H9 (cell line): ENCODE measurements at regions not wholly inside any gene's neighbourhood (a gene's known extent, or its start where the extent isn't known, plus 50 kb on each side); places are given as distances from the start of the nearest gene placed in this dataset.

ENCODE experiments used
- DNase-seq: peaks from one replicate; pipeline ENCODE4 v3.0.0-alpha.2; 2017
- H2AFZ ChIP-seq: one replicate; pipeline ENCODE4 v1.6.1; 2013; ENCODE audit warnings: mild to moderate bottlenecking, low read length, control low read depth, moderate library complexity
- H2AK5ac ChIP-seq: 2 replicates; pipeline ENCODE4 v1.6.1; 2013; ENCODE audit warnings: low read length, control low read depth, mixed read lengths; ENCODE audit not compliant: insufficient read length
- H2BK120ac ChIP-seq: one replicate; pipeline ENCODE4 v1.6.1; 2013; ENCODE audit warnings: low read depth, mild to moderate bottlenecking, low read length, control low read depth, inconsistent platforms; ENCODE audit not compliant: poor library complexity, severe bottlenecking
- H2BK12ac ChIP-seq: 2 replicates; pipeline ENCODE4 v1.6.1; 2013; ENCODE audit warnings: low read length, control low read depth, mixed read lengths, low read depth; ENCODE audit not compliant: insufficient read length
- H2BK15ac ChIP-seq: 2 replicates; pipeline ENCODE4 v1.6.1; 2013; ENCODE audit warnings: low read depth, low read length, control low read depth
- H2BK20ac ChIP-seq: one replicate; pipeline ENCODE4 v1.6.1; 2013; ENCODE audit warnings: low read depth, mild to moderate bottlenecking, low read length, control low read depth, inconsistent platforms; ENCODE audit not compliant: poor library complexity, severe bottlenecking
- H2BK5ac ChIP-seq: 2 replicates; pipeline ENCODE4 v1.6.1; 2013; ENCODE audit warnings: low read length, control low read depth, mixed read lengths; ENCODE audit not compliant: insufficient read length
- H3K14ac ChIP-seq: 2 replicates; pipeline ENCODE4 v1.6.1; 2013; ENCODE audit warnings: low read length, control low read depth; ENCODE audit not compliant: insufficient read depth
- H3K18ac ChIP-seq: 2 replicates; pipeline ENCODE4 v1.6.1; 2013; ENCODE audit warnings: low read depth, mild to moderate bottlenecking, mixed read lengths, low read length, control low read depth; ENCODE audit not compliant: insufficient read length
- H3K23ac ChIP-seq: 2 replicates; pipeline ENCODE4 v1.6.1; 2013; ENCODE audit warnings: low read length, control low read depth, mixed read lengths, low read depth; ENCODE audit not compliant: insufficient read length
- H3K23me2 ChIP-seq: 2 replicates; pipeline ENCODE4 v1.6.1; 2013; ENCODE audit warnings: low read depth, mild to moderate bottlenecking, mixed read lengths, low read length, control low read depth; ENCODE audit not compliant: insufficient read length, poor library complexity, severe bottlenecking
- H3K27ac ChIP-seq: 2 replicates; pipeline ENCODE4 v1.5.1; 2013; ENCODE audit warnings: low read length, control low read depth, mixed read lengths, low read depth; ENCODE audit not compliant: insufficient read length
- H3K27me3 ChIP-seq: 2 replicates; pipeline ENCODE4 v1.6.1; 2013; ENCODE audit warnings: low read length, control low read depth, inconsistent platforms; ENCODE audit not compliant: insufficient read depth
- H3K4ac ChIP-seq: 2 replicates; pipeline ENCODE4 v1.6.1; 2013; ENCODE audit warnings: low read depth, mild to moderate bottlenecking, control low read depth, inconsistent platforms, low read length, moderate library complexity
- H3K4me1 ChIP-seq: 2 replicates; pipeline ENCODE4 v1.6.1; 2013; ENCODE audit warnings: low read length, control low read depth, inconsistent platforms; ENCODE audit not compliant: insufficient read depth
- H3K4me2 ChIP-seq: 2 replicates; pipeline ENCODE4 v1.6.1; 2013; ENCODE audit warnings: low read length, control low read depth, mixed read lengths; ENCODE audit not compliant: insufficient read length, insufficient read depth
- H3K56ac ChIP-seq: 2 replicates; pipeline ENCODE4 v1.6.1; 2013; ENCODE audit warnings: low read depth, mild to moderate bottlenecking, mixed read lengths, low read length, control low read depth; ENCODE audit not compliant: insufficient read length
- H3K79me1 ChIP-seq: 2 replicates; pipeline ENCODE4 v1.6.1; 2013; ENCODE audit warnings: low read depth, mild to moderate bottlenecking, moderate library complexity, low read length, control low read depth, inconsistent platforms; ENCODE audit not compliant: insufficient read depth, poor library complexity, severe bottlenecking
- H3K79me2 ChIP-seq: 2 replicates; pipeline ENCODE4 v1.6.1; 2013; ENCODE audit warnings: low read length, control low read depth, inconsistent platforms; ENCODE audit not compliant: insufficient read depth
- H3K9ac ChIP-seq: 2 replicates; pipeline ENCODE4 v1.6.1; 2013; ENCODE audit warnings: low read length, control low read depth, mixed read lengths; ENCODE audit not compliant: insufficient read length; ENCODE audit errors: extremely low read depth
- H3K9me3 ChIP-seq: one replicate; pipeline ENCODE4 v1.6.1; 2013; ENCODE audit warnings: low read depth, low read length, inconsistent platforms; ENCODE audit not compliant: control insufficient read depth
- H3T11ph ChIP-seq: one replicate; pipeline ENCODE4 v1.6.1; 2013; ENCODE audit warnings: mild to moderate bottlenecking, low read length, control low read depth, inconsistent platforms
- H4K20me1 ChIP-seq: one replicate; pipeline ENCODE4 v1.6.1; 2013; ENCODE audit not compliant: control insufficient read depth, insufficient read length, insufficient read depth
- H4K5ac ChIP-seq: 2 replicates; pipeline ENCODE4 v1.6.1; 2013; ENCODE audit warnings: low read depth, mild to moderate bottlenecking, mixed read lengths, low read length, control low read depth; ENCODE audit not compliant: insufficient read length
- H4K8ac ChIP-seq: replicated peaks from 2 replicates; pipeline ENCODE4 v1.6.1; 2013; ENCODE audit warnings: low read length, control low read depth, mixed read lengths, low read depth; ENCODE audit not compliant: insufficient read length
- H4K91ac ChIP-seq: 2 replicates; pipeline ENCODE4 v1.6.1; 2013; ENCODE audit warnings: low read depth, mild to moderate bottlenecking, moderate library complexity, mixed read lengths, low read length, control low read depth; ENCODE audit not compliant: insufficient read length
- H3K27ac Mint-ChIP-seq, 3 experiments: 2 replicates in 2 of 3; 3 replicates in 1 of 3; pipeline ENCODE4 v1.8.0; 2020 to 2021; ENCODE audit warnings: mixed read lengths in 3 of 3, mild to moderate bottlenecking in 1 of 3, moderate library complexity in 1 of 3
- H3K27me3 Mint-ChIP-seq: 2 replicates; pipeline ENCODE4 v1.8.0; 2021; ENCODE audit warnings: low read depth, mild to moderate bottlenecking, moderate library complexity, mixed read lengths
- H3K36me3 Mint-ChIP-seq, 3 experiments: 2 replicates in 2 of 3; 3 replicates in 1 of 3; pipeline ENCODE4 v1.8.0; 2020 to 2021; ENCODE audit warnings: low read depth in 3 of 3, mixed read lengths in 3 of 3; ENCODE audit not compliant: insufficient read depth in 1 of 3
- H3K4me1 Mint-ChIP-seq, 2 experiments: 2 replicates each; pipeline ENCODE4 v1.8.0; 2020; ENCODE audit warnings: mixed read lengths in 2 of 2
- H3K4me3 Mint-ChIP-seq, 2 experiments: 2 replicates in 1 of 2; 3 replicates in 1 of 2; pipeline ENCODE4 v1.8.0; 2020 to 2021; ENCODE audit warnings: mild to moderate bottlenecking in 2 of 2, mixed read lengths in 2 of 2, moderate library complexity in 1 of 2
- H3K9me3 Mint-ChIP-seq, 2 experiments: 2 replicates in 1 of 2; 3 replicates in 1 of 2; pipeline ENCODE4 v1.8.0; 2020; ENCODE audit warnings: mild to moderate bottlenecking in 2 of 2, mixed read lengths in 2 of 2, moderate library complexity in 1 of 2
- WGBS: extraction: QIAGEN DNeasy Blood & Tissue Kit; methylation state at CpG from one replicate; pipeline ENCODE4 v1.1.7; 2013; ENCODE audit warnings: missing lambda C conversion rate, low lambda C conversion rate, mixed read lengths; ENCODE audit not compliant: insufficient read length; ENCODE audit errors: extremely low coverage; 5-methylcytosine and 5-hydroxymethylcytosine counted together
- TF ChIP-seq, protein P1 (sequence below): fragments of 200-600 bp; sonication (generic); conservative IDR thresholded peaks from 3 replicates; pipeline ENCODE4 v1.8.0; 2021; ENCODE audit warnings: antibody characterized with exemption, mild to moderate bottlenecking

DNA sequence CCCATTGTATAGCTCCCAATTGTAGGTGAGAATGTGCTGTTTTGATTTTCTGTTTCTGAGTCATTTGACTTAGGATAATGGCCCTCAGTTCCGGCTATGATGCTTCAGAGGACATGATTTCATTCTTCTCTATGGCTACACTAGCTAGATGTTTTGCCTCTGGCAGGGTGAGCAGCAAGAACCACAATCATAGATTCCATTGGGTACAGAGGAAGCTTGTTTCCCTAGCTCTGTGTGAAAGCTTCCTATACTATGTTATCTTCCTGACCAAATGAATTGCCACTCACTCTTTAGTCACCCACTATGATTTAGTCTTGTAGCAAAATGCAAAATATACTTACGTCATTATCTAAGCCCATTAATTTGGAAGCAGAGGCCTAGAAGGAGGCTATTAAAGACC, 616.3 kb downstream of the PLA2G4A start:
- no peaks in the 10 kb centered on the region for H3K79me1 ChIP-seq
- H3K18ac ChIP-seq = no peak overlapping the region
- Mint-ChIP-seq H3K4me1 (peaks cover 17 to 19% of the 10 kb centered on the region in 2 experiments), H3K27ac (no peak overlapping the region), H3K9me3 (no peaks in the 10 kb centered on the region), H3K36me3 (no peaks in the 10 kb centered on the region), H3K4me3 (no peak overlapping the region), H3K27me3 (no peaks in the 10 kb centered on the region)
- no peaks in the 10 kb centered on the region for H3K9me3 ChIP-seq
- H3T11ph ChIP-seq = no peak overlapping the region
- H4K20me1 ChIP-seq = no peaks in the 10 kb centered on the region
- no peak overlapping the region for H3K23ac ChIP-seq
- H3K4me1 ChIP-seq = no peaks in the 10 kb centered on the region; the same call in 1 of the 2 replicates
- no peak overlapping the region for H3K4ac ChIP-seq
- no peak overlapping the region for H3K9ac ChIP-seq
- no peak overlapping the region for H4K91ac ChIP-seq
- H3K56ac ChIP-seq = no peak overlapping the region
- no peak overlapping the region for H2AK5ac ChIP-seq
- TF ChIP-seq, protein P1, sequence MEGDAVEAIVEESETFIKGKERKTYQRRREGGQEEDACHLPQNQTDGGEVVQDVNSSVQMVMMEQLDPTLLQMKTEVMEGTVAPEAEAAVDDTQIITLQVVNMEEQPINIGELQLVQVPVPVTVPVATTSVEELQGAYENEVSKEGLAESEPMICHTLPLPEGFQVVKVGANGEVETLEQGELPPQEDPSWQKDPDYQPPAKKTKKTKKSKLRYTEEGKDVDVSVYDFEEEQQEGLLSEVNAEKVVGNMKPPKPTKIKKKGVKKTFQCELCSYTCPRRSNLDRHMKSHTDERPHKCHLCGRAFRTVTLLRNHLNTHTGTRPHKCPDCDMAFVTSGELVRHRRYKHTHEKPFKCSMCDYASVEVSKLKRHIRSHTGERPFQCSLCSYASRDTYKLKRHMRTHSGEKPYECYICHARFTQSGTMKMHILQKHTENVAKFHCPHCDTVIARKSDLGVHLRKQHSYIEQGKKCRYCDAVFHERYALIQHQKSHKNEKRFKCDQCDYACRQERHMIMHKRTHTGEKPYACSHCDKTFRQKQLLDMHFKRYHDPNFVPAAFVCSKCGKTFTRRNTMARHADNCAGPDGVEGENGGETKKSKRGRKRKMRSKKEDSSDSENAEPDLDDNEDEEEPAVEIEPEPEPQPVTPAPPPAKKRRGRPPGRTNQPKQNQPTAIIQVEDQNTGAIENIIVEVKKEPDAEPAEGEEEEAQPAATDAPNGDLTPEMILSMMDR = no peak
- no peak overlapping the region for H3K27ac ChIP-seq
- no peak overlapping the region for H2BK15ac ChIP-seq
- no peaks in the 10 kb centered on the region for H3K23me2 ChIP-seq
- no peaks in the 10 kb centered on the region for H3K79me2 ChIP-seq
- no peak for DNase-seq
- no peak overlapping the region for H3K14ac ChIP-seq
- no peak overlapping the region for H3K4me2 ChIP-seq
- H4K5ac ChIP-seq = no peak overlapping the region
- H2BK5ac ChIP-seq = no peak overlapping the region
- WGBS = no CpG with 5 or more reads among the region's 2 CpGs
- no peak overlapping the region for H2BK12ac ChIP-seq
- H4K8ac ChIP-seq = no peak overlapping the region
- no peak overlapping the region for H2BK120ac ChIP-seq
- no peak overlapping the region for H2BK20ac ChIP-seq
- H2AFZ ChIP-seq = no peak overlapping the region
- no peaks in the 10 kb centered on the region for H3K27me3 ChIP-seq
